ENCODE measurements at regions not wholly inside any gene's neighbourhood (a gene's known extent, or its start where the extent isn't known, plus 50 kb on each side); places are given as distances from the start of the nearest gene placed in this dataset.

- TF ChIP-seq CTCF (IDR thresholded peaks at IDR 0.05): no peak
- no peak for TF ChIP-seq POLR2A (IDR thresholded peaks at IDR 0.05)
These were observed 54.1 kb upstream of the AP1S2 start for GRCh38 chrX:15908603-15909290.

Data from thyroid gland (tissue), 4 donors.